Astrocyte of the cerebellum (primary cell): ENCODE measurements at regions not wholly inside any gene's neighbourhood (a gene's known extent, or its start where the extent isn't known, plus 50 kb on each side); places are given as distances from the start of the nearest gene placed in this dataset.
A peak's percentile ranks its signal among the peaks of the same experiment; 100 is the strongest.

Source experiments
- DNase-seq: peaks from one replicate; pipeline ENCODE4 v3.0.0-alpha.2; 2011; ENCODE audit warnings: low read depth
- H3K4me3 ChIP-seq: 2 replicates; pipeline ENCODE4 v1.5.1; 2011; ENCODE audit warnings: mild to moderate bottlenecking, low read depth, low read length, moderate library complexity
- CTCF ChIP-seq: IDR thresholded peaks from 2 replicates; pipeline ENCODE4 v1.5.1; 2012; ENCODE audit warnings: low read length, low read depth, moderate library complexity, mild to moderate bottlenecking; ENCODE audit errors: missing control alignments
- in situ Hi-C: cut with HindIII; loops from 2 replicates; pipeline ENCODE4 v1.10.0; 2017; ENCODE audit warnings: low sequenced_read_pairs

- H3K4me3 ChIP-seq = peak overlapping the region; percentile 32
- in situ Hi-C loops = no loop called here
- peak; percentile 51 for TF ChIP-seq CTCF
- DNase-seq = peak; percentile 75
These were observed 139.2 kb upstream of the ANK2 start for GRCh38 chr4:112910109-112910736.

DNA sequence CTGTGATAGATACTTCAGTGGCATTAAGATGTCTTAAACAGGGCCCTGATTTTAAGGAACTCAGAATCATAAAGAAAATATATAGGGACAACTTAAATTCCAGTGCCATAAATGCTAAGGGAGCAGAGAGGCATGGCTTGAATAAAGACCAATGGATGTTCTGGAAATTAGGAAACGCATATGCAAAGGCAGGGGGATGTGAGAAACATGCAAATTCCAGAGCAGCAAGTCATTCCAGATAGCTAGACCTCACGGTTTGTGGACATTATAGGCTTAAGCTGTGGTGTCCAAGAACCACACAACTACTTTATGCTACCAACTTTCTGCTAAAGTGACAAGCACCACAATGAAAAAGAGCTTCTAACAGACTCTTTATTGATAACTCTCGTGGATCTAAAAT, 132.6 kb upstream of the ANK2 start:
- no peak for TF ChIP-seq CTCF
- peak; percentile 31 for DNase-seq
- in situ Hi-C loops = no loop called here
- no peak overlapping the region for H3K4me3 ChIP-seq

DNA sequence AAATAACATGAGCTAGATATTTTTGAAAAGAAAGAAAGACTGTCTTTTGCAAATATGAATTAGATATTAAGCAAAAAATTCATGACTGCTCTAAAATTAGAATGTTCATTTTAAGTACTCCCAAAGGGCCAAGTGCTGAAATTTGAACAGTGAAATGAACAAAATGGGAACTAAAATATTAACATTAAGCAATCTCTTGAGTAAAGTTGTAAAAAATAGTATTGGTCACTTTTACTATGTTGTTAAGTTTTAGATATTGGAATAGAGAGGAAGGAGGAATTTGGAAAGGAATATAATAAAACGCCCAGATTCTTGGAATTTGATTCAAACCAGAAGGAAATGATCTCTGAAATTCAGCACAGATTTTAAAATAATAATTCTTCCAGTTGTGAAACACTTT, 125.9 kb upstream of the ANK2 start:
- in situ Hi-C loops = no loop called here
- no peak for DNase-seq
- H3K4me3 ChIP-seq = no peak overlapping the region
- no peak for TF ChIP-seq CTCF

GRCh38 chr4:112926819-112927218, 122.6 kb upstream of the ANK2 start:
- DNase-seq = no peak
- in situ Hi-C loops = no loop called here
- no peak for TF ChIP-seq CTCF
- H3K4me3 ChIP-seq = no peak overlapping the region

DNA sequence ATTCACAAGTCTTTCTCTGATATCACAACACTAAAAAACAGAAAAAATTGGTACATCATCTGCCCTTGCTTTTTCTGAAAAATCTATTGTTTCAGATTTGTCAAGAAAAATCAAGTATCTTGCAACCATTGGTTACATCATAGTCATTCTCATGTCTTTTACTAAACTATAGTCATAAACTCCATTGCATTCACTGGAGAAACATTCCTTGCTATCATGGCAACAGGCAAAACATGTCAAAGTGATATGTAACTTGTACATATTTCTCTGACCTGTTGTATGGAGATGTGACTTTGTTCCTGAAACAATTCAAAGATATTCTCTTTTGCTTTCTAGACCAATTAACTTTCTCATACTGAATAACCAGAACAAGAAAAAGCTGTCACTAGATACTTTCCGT, 121.9 kb upstream of the ANK2 start:
- H3K4me3 ChIP-seq = no peak overlapping the region
- DNase-seq = no peak
- in situ Hi-C loops = no loop called here
- no peak for TF ChIP-seq CTCF

GRCh38 chr4:112931001-112931400, 118.5 kb upstream of the ANK2 start:
- in situ Hi-C loops = no loop called here
- no peak for DNase-seq
- no peak for TF ChIP-seq CTCF
- no peak overlapping the region for H3K4me3 ChIP-seq

GRCh38 chr4:112933790-112934189, 115.7 kb upstream of the ANK2 start:
- TF ChIP-seq CTCF = no peak
- H3K4me3 ChIP-seq = no peak overlapping the region
- DNase-seq = no peak
- in situ Hi-C loops = no loop called here
